ENCODE measurements at regions not wholly inside any gene's neighbourhood (a gene's known extent, or its start where the extent isn't known, plus 50 kb on each side); places are given as distances from the start of the nearest gene placed in this dataset.
"Not testable (repeated sequence)": the region's sequence is repeated elsewhere in the genome, so short reads cannot be mapped to it uniquely, and the experiment has no call there.

- not testable (repeated sequence) for DNase-seq
Observed at GRCh38 chr5:40111036-40111435, 568.7 kb upstream of the PTGER4 start.

DNA sequence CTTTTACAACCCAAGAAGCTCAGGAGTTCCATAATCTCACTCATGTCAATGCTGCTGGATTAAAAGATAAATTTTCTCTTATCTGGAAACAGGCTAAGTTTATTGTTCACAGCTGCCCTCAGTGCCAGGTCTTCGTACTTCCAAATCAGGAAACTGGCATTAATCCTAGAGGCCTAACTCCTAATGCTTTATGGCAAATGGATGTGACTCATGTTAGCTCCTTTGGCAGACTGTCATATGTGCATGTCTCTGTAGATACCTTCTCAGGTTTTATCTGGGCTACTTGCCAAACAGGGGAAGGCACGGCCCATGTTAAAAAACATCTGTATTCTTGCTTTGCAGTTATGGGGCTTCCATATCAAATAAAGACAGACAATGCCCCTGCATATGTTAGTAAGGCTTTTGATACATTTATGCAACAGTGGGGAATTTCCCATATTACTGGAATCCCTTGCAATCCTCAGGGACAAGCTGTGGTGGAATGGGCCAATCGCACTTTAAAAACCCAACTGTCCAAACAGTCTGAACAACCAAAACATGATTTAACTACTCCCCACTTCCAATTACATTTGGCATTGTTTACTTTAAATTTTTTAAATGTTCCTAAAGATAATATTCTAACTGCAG is 570.8 kb upstream of the PTGER4 start:
- DNase-seq, result not testable (repeated sequence)

- not testable (repeated sequence) for DNase-seq
Observed at GRCh38 chr5:40107786-40108185, 571.9 kb upstream of the PTGER4 start.

GRCh38 chr5:40106847-40107246 is 572.9 kb upstream of the PTGER4 start:
- no peak for DNase-seq

DNA sequence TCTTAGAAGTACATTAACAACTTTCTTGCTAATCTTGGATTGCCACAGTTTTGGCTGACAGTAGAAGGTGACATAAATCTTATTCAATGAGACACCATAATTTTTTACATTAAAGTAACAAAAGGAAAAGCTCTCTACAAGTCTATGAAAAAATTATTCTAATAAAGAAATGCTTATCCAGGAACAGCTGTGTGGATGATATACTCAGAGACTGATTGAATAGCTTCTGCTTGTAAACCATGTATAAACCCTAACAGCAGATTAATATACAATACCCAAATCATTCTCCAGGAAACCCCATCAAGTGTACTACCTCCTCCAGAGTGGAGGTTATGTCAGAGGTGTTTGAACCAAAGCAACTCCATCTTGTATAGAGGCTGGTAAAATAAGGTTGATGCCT is 581.4 kb upstream of the PTGER4 start:
- DNase-seq, result no peak

- DNase-seq, result no peak
Observed at GRCh38 chr5:40093550-40093949, 586.2 kb upstream of the PTGER4 start.

GRCh38 chr5:40089269-40089668 is 590.4 kb upstream of the PTGER4 start:
- peak; percentile 72 for DNase-seq

DNA sequence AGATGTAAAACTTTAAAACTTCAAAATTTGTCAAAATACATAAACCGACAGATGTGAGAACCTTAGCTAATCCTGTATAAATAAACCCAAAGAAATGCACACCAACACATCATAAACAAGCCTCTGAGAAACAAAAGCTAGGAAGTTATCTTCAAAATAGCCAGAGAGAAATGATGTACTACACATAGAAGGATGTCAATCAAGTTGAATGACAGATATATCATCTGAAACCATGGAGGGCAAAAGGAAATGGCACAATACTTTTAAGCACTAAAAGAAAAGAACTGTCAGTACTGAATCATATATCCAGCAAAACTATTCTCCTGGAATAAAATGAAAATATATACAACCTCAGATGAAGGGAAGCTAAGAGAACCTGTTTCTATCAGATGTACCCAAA is 595.1 kb upstream of the PTGER4 start:
- DNase-seq, result peak; percentile 25

- DNase-seq, result no peak
Observed at GRCh38 chr5:40082313-40082712, 597.4 kb upstream of the PTGER4 start.

- DNase-seq, result no peak
Observed at GRCh38 chr5:40080191-40080590, 599.5 kb upstream of the PTGER4 start.

DNA sequence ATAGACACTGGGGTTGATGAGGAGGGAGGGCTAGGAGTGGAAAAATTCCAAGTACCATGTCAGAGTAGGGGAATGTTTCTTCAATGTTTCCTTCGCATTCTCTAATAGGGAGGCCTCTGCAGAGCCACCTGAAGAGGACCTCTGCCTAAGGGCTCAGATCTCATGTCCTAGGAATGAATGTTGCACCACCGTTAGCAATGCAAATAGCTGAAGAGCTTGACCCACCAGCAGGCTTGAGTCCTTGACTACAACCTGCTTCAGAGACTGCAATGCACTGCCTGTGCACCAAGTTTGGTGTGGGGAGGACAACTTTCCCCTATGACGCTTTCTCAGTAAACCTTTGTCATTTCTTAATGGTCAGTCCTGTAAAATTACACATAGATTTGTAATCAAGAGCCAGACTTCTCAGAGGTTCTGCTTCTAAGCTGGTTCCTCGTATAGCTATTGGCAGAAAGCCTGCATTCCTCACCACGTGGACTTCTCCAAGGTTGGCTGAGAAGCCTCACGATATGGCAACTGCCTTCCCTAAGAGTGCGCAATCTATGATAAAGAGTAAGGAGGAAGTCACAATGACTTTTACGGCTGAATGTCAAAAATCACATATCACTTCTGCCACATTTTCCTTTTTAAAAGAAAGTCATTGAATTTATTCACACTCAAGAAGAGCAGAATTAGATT is 600.7 kb upstream of the PTGER4 start:
- DNase-seq, result peak; percentile 87

DNA sequence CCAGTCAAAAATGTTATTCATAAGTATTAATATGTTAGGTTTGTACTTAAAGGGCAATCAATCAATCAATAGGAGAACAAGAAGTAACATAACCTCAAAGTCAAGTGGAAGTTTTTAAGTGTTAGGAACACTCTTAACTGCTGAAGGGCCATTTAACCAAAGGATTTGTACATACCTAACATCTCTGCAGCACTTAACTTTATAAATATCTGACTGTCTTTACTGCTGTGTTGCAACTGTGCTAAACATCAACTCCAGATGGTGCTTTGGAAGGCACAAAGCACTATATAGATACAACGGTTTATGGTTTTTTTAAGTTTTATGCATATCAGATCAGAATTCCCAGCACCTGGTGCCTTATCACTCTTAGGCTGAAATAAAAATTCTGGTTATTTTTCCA is 604.9 kb upstream of the PTGER4 start:
- DNase-seq, result no peak

- DNase-seq, result no peak
Observed at GRCh38 chr5:40073927-40074326, 605.8 kb upstream of the PTGER4 start.

DNA sequence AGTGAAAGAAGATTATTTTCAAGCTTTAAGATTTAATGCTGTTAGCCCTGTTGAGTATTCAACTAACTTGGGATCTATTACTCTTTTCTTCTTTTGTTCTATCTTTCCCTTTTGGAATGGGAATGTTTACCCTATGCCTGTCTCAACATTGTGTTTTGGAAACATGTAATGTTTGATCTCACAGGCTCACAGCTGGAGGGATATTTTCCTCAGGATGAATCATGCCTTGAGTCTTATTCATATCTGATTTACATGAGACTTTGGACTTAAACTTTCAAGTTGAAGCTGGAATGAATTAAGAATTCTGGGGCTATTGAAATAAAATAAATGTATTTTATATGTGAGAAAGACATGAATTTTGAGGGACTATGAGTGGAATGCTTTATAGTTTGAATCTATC is 607.8 kb upstream of the PTGER4 start:
- no peak for DNase-seq

GRCh38 chr5:40066616-40067015 is 613.1 kb upstream of the PTGER4 start:
- no peak for DNase-seq

DNA sequence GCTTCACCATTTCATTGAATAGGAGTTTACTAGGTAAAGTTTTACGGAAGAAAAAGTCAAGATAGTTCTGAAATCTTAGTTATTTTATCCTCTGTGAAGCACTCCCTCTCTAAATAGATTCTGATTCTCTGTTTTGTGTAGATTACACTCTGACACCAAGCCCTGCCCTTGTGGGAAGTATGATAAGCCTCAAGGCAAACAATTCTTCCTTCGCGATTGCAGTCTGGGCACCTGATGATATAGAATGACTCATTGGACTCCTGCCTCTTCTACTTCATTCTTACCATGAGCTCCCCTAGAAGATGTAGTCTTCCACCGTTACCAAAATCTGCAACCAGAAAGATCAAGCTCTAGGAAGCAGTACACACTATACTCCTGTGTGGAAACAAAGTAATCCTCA is 626.9 kb upstream of the PTGER4 start:
- DNase-seq, result peak; percentile 97

DNA sequence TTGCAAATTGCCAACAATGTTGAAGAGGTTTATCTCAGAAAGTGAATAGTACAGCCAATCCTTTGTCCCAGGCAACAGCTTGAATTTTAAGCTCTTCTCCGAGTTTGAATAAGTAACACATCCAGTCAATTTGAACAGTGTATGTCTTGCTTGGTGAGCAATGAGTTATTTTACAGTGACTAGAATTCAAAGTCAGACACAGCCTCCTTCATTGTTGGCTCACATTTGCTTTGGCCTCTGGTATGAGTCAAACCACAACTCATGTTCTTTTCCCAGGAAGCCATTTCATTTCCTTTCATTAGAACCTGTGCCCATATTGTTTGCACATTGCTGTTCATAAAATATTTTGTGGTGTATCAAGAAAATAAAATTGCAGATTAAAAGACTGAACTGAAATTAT is 622.0 kb upstream of the DAB2 start:
- DNase-seq, result no peak

DNA sequence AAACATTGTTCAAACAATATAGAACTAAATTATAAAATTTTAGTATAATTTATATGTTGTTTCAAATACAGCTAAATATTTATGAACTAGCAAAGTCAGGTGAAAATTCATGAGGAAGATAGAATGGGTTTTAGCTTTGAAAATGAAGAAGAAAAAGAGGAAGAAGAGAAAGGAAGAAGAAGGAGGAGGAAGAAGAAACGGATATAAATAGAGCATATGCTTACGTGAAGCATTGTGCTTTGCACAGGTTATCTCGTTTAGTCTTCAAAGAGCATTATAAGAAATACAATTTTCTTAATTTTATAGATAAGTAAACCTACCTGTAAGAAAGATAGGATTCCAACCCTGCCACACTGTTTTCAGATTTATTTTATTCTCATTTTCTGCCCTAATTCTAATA is 620.6 kb upstream of the DAB2 start:
- DNase-seq, result peak; percentile 25

DNA sequence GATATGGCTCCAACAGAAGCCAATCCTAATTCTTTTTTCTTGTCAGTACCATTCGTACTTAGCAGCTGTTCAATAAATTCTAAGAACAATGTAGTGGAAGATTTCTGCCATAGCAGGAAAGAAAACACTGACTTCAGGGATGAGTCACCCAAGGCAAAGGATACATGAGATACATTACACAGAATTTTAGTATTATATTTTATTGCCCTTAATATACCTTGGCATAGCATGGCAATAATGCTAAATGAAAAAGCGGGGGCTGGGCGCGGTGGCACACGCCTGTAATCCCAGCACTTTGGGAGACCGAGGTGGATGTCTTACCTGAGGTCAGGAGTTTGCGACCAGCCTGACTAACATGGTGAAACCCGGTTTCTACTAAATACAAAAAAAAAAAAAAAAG is 619.1 kb upstream of the DAB2 start:
- DNase-seq, result no peak

DNA sequence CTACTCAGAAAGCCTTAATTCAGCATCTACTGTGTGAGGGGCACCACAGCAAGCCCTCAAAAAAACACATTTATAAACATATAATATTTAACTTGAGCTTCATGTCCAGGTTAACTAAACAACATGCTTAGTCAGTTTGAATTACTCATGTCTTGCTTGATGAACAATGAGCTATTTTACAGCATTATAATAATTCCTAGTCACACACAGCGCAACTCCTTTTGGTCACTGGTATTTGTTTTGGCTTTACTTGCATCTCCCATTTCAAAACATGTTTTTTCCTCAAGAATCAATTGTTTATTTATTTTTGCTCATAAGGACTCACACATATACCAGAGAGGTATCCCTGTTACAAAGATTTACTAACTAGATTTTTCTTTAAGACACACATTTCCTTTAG is 616.7 kb upstream of the DAB2 start:
- DNase-seq, result no peak

GRCh38 chr5:40037713-40038112 is 612.9 kb upstream of the DAB2 start:
- no peak for DNase-seq

- peak; percentile 79 for DNase-seq
Observed at GRCh38 chr5:40034441-40034840, 609.7 kb upstream of the DAB2 start.

DNA sequence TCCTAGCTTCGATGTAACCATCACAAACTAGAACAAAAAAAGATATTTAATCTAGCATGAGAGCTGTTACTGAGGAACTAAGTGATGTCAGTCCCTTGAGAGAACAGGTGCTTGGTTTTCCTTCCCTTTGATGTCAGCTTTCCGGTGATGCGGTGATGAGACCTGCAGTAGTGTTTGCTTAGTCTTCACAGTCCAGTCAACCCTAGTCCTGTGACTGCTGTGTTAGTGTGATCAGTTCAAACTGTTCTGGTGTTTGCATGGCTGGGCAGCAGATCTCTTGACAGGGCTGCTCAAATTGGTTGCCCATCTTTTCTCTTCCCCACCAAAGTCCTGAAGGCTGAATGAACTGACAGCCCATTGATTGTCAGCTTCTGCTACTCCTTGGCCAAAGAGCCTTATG is 608.6 kb upstream of the DAB2 start:
- no peak for DNase-seq

DNA sequence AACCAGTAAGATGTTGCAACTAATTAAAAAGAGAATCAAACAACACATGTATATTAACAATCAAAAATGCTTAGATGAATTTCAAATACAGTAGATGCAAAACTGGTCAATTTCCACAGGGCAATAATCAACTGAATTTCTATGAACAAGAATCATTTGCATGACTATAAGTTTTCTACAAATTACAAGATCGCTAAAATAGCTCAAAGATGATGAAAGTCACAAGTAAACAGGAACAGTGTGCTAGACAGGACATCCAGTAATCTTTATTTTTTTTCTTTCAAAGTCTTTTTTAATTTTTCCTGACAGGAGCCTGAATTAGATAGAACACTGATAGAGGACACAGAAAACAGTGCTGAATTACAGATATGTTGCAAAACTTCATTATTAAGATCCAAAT is 608.2 kb upstream of the DAB2 start:
- no peak for DNase-seq

GRCh38 chr5:40030661-40031060 is 605.9 kb upstream of the DAB2 start:
- DNase-seq, result no peak

Data from OCI-M1 (cell line).